ENCODE measurements at regions not wholly inside any gene's neighbourhood (a gene's known extent, or its start where the extent isn't known, plus 50 kb on each side); places are given as distances from the start of the nearest gene placed in this dataset.
A peak's percentile ranks its signal among the peaks of the same experiment; 100 is the strongest.

DNA sequence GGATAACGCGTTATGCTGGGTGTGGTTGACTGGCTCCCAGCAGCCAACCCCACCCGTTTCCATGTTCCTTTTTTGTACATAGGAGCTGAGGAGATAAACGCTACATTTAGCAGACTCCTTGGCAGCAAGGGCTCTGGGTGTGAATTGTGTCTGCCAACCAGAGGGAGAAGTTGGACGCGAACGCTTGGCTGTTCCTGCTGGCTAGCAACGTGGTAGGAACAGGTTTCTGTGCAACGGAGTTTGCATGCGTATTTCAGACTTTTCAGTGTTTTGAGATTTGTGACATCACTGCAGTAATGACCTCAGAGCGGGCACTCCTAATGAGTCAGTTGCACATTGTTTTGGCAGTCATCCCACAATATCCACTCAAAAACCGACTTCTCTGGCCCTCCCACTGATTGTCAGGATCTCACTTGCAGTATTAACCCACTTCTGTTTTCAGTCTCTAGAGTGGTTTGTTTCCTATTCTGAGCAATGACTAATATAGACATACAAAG lies 98.7 kb upstream of the RGS1 start:
- Histone ChIP-seq H3F3A (ENCODE audit: insufficient read depth) (no peaks in the 10 kb centered on the region), H3K9me3 (ENCODE audit: insufficient read depth, low read length) (0 out of 2 replicates have a peak, but pooled peaks cover 2% of the 10 kb centered on the region), H3K4me2 (ENCODE audit: low read depth, low read length, poor library complexity, severe bottlenecking) (no peak overlapping the region), H3K9me2 (replicated peaks; ENCODE audit: insufficient read depth, low read length) (no peaks in the 10 kb centered on the region), H3K9ac (ENCODE audit: low read length) (no peak overlapping the region), H3K27me3 (ENCODE audit: low read length) (no peaks in the 10 kb centered on the region), H3K79me2 (ENCODE audit: insufficient read depth, low read length) (no peaks in the 10 kb centered on the region), H3K36me3 (ENCODE audit: low read length) (no peaks in the 10 kb centered on the region), H3K27ac (ENCODE audit: low read depth, low read length) (no peak overlapping the region), H2AFZ (ENCODE audit: low read depth, low read length, severe bottlenecking) (no peak overlapping the region), H3K4me3 (ENCODE audit: insufficient read depth, low read length, poor library complexity, severe bottlenecking) (no peak overlapping the region), H4K20me1 (ENCODE audit: low read depth, low read length) (no peaks in the 10 kb centered on the region)
- TF ChIP-seq EZH2phosphoT487 (conservative IDR thresholded peaks at IDR 0.05; ENCODE audit: low read length): no peak

DNA sequence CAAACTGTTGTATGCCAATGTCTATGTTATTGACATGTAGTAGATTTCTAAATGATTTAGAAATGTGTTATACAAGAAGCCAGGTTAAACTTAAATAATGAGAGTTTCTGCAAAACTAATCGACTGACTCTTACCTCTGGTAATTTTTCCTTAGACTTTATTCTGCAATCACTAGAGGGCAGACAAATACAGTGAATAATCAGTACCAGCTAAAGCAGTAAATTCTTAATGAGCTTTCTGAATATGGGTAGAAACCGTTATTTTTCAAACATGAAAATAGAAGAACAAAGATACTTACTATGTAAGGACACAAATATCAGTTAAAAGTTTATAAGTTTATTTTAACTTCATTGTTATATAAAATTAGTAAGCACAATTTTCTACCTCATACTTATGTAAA lies 97.9 kb upstream of the RGS1 start:
- no peak overlapping the region for H3K4me3 ChIP-seq (ENCODE audit: insufficient read depth, low read length, poor library complexity, severe bottlenecking)
- H2AFZ ChIP-seq (ENCODE audit: low read depth, low read length, severe bottlenecking): no peak overlapping the region
- H3K27ac ChIP-seq (ENCODE audit: low read depth, low read length): no peak overlapping the region
- H3K79me2 ChIP-seq (ENCODE audit: insufficient read depth, low read length): no peaks in the 10 kb centered on the region
- no peak overlapping the region for H3K9ac ChIP-seq (ENCODE audit: low read length)
- H3F3A ChIP-seq (ENCODE audit: insufficient read depth): no peaks in the 10 kb centered on the region
- TF ChIP-seq, protein P1, sequence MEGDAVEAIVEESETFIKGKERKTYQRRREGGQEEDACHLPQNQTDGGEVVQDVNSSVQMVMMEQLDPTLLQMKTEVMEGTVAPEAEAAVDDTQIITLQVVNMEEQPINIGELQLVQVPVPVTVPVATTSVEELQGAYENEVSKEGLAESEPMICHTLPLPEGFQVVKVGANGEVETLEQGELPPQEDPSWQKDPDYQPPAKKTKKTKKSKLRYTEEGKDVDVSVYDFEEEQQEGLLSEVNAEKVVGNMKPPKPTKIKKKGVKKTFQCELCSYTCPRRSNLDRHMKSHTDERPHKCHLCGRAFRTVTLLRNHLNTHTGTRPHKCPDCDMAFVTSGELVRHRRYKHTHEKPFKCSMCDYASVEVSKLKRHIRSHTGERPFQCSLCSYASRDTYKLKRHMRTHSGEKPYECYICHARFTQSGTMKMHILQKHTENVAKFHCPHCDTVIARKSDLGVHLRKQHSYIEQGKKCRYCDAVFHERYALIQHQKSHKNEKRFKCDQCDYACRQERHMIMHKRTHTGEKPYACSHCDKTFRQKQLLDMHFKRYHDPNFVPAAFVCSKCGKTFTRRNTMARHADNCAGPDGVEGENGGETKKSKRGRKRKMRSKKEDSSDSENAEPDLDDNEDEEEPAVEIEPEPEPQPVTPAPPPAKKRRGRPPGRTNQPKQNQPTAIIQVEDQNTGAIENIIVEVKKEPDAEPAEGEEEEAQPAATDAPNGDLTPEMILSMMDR (IDR thresholded peaks at IDR 0.05; ENCODE audit: insufficient read depth, low read length, poor library complexity, severe bottlenecking): peak; percentile 64
- TF ChIP-seq EZH2phosphoT487 (conservative IDR thresholded peaks at IDR 0.05; ENCODE audit: low read length): no peak
- peak overlapping the region; percentile 20 for H3K4me2 ChIP-seq (ENCODE audit: low read depth, low read length, poor library complexity, severe bottlenecking)
- H3K9me2 ChIP-seq (replicated peaks; ENCODE audit: insufficient read depth, low read length): no peaks in the 10 kb centered on the region
- no peaks in the 10 kb centered on the region for H3K27me3 ChIP-seq (ENCODE audit: low read length)
- no peaks in the 10 kb centered on the region for H4K20me1 ChIP-seq (ENCODE audit: low read depth, low read length)
- H3K36me3 ChIP-seq (ENCODE audit: low read length): no peaks in the 10 kb centered on the region
- H3K9me3 ChIP-seq (ENCODE audit: insufficient read depth, low read length): 0 out of 2 replicates have a peak, but pooled peaks cover 2% of the 10 kb centered on the region

DNA sequence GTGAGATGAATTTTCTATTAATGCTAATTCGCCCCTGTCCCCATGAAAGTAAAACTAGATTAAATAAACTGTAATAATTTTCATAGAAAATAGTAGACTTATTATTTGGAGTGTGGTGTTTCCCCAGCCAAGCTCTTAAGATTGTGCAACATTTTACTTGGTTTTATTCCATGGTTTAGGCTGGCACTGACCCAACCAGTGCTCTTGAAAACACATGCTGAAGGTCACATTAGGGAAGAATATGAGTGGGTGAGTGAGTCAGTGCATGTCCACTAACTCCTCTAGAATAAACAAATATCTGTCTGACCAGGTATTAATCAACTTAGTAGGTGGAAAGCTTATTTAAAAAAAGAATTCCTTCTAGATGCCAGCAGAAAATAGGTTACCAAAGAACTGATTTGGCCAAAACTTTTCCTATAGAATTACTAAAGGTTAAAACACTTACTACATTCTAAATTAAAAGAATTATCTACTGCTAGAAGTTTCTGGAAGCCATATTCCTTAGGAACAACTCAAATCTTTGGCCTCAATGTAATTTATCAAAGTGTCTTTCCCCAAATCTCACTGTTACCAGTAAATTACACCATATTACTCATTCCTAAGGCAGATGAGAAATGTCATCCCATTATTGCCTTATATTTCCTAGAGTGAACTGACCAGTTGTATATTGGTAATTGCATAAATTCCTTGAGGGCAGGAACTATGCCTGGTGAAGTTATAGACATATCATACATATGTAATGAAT lies 89.7 kb upstream of the RGS1 start:
- H3K27me3 ChIP-seq (ENCODE audit: low read length): no peaks in the 10 kb centered on the region
- no peaks in the 10 kb centered on the region for H3K79me2 ChIP-seq (ENCODE audit: insufficient read depth, low read length)
- H3K27ac ChIP-seq (ENCODE audit: low read depth, low read length): no peak overlapping the region
- TF ChIP-seq, protein P1 (IDR thresholded peaks at IDR 0.05; ENCODE audit: insufficient read depth, low read length, poor library complexity, severe bottlenecking): no peak
- no peak for TF ChIP-seq EZH2phosphoT487 (conservative IDR thresholded peaks at IDR 0.05; ENCODE audit: low read length)
- H3K4me3 ChIP-seq (ENCODE audit: insufficient read depth, low read length, poor library complexity, severe bottlenecking): no peak overlapping the region
- H3K9ac ChIP-seq (ENCODE audit: low read length): no peak overlapping the region
- no peaks in the 10 kb centered on the region for H3K9me3 ChIP-seq (ENCODE audit: insufficient read depth, low read length)
- no peaks in the 10 kb centered on the region for H3K36me3 ChIP-seq (ENCODE audit: low read length)
- no peaks in the 10 kb centered on the region for H3K9me2 ChIP-seq (replicated peaks; ENCODE audit: insufficient read depth, low read length)
- H3F3A ChIP-seq (ENCODE audit: insufficient read depth): no peaks in the 10 kb centered on the region
- no peak overlapping the region for H2AFZ ChIP-seq (ENCODE audit: low read depth, low read length, severe bottlenecking)
- no peaks in the 10 kb centered on the region for H4K20me1 ChIP-seq (ENCODE audit: low read depth, low read length)
- H3K4me2 ChIP-seq (ENCODE audit: low read depth, low read length, poor library complexity, severe bottlenecking): no peak overlapping the region

- no peaks in the 10 kb centered on the region for H3K79me2 ChIP-seq (ENCODE audit: insufficient read depth, low read length)
- no peaks in the 10 kb centered on the region for H3K27me3 ChIP-seq (ENCODE audit: low read length)
- no peaks in the 10 kb centered on the region for H3F3A ChIP-seq (ENCODE audit: insufficient read depth)
- no peak overlapping the region for H3K4me3 ChIP-seq (ENCODE audit: insufficient read depth, low read length, poor library complexity, severe bottlenecking)
- TF ChIP-seq, protein P1 (IDR thresholded peaks at IDR 0.05; ENCODE audit: insufficient read depth, low read length, poor library complexity, severe bottlenecking): no peak
- TF ChIP-seq EZH2phosphoT487 (conservative IDR thresholded peaks at IDR 0.05; ENCODE audit: low read length): no peak
- no peaks in the 10 kb centered on the region for H3K9me3 ChIP-seq (ENCODE audit: insufficient read depth, low read length)
- H3K9me2 ChIP-seq (replicated peaks; ENCODE audit: insufficient read depth, low read length): no peaks in the 10 kb centered on the region
- H3K4me2 ChIP-seq (ENCODE audit: low read depth, low read length, poor library complexity, severe bottlenecking): no peak overlapping the region
- H3K9ac ChIP-seq (ENCODE audit: low read length): no peak overlapping the region
- H2AFZ ChIP-seq (ENCODE audit: low read depth, low read length, severe bottlenecking): no peak overlapping the region
- no peaks in the 10 kb centered on the region for H3K36me3 ChIP-seq (ENCODE audit: low read length)
- H4K20me1 ChIP-seq (ENCODE audit: low read depth, low read length): no peaks in the 10 kb centered on the region
- no peak overlapping the region for H3K27ac ChIP-seq (ENCODE audit: low read depth, low read length)
Measured at GRCh38 chr1:192488058-192488457, 87.5 kb upstream of the RGS1 start.
